ENCODE measurements at regions not wholly inside any gene's neighbourhood (a gene's known extent, or its start where the extent isn't known, plus 50 kb on each side); places are given as distances from the start of the nearest gene placed in this dataset.
"Not testable (repeated sequence)": the region's sequence is repeated elsewhere in the genome, so short reads cannot be mapped to it uniquely, and the experiment has no call there.

DNA sequence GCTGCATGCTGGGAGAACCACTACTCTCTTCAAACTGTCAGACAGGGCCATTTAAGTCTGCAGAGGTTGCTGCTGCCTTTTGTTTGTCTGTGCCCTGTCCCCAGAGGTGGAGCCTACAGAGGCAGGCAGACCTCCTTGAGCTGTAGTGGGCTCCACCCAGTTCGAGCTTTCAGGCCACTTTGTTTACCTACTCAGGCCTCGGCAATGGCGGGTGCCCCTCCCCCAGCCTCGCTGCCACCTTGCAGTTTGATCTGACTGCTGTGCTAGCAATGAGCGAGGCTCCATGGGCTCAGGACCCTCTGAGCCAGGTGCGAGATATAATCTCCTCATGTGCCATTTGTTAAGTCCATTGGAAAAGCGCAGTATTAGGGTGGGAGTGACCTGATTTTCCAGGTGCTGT, 487.8 kb downstream of the PLK2 start:
- TF ChIP-seq ELF4 (IDR thresholded peaks at IDR 0.05); FOXK2 (IDR thresholded peaks at IDR 0.05); L3MBTL2 (conservative IDR thresholded peaks at IDR 0.05); FOXA1 (IDR thresholded peaks at IDR 0.05); TARDBP (IDR thresholded peaks at IDR 0.05): not testable (repeated sequence)
